Neural cell (in vitro differentiated cells): ENCODE measurements at regions not wholly inside any gene's neighbourhood (a gene's known extent, or its start where the extent isn't known, plus 50 kb on each side); places are given as distances from the start of the nearest gene placed in this dataset.

Experiments
- CTCF ChIP-seq: fragments of 450-650 bp; IDR thresholded peaks from 2 replicates; pipeline ENCODE4 v1.5.1; 2014; ENCODE audit warnings: antibody characterized with exemption, mild to moderate bottlenecking, moderate library complexity; ENCODE audit not compliant: poor library complexity, severe bottlenecking
- POLR2AphosphoS5 ChIP-seq: IDR thresholded peaks from 2 replicates; pipeline ENCODE4 v1.6.1; 2012

- TF ChIP-seq POLR2AphosphoS5 (no peak), CTCF (no peak)
Measured at GRCh38 chr4:74624351-74625151, 169.8 kb downstream of the BTC start.
